ENCODE measurements at regions not wholly inside any gene's neighbourhood (a gene's known extent, or its start where the extent isn't known, plus 50 kb on each side); places are given as distances from the start of the nearest gene placed in this dataset.

DNA sequence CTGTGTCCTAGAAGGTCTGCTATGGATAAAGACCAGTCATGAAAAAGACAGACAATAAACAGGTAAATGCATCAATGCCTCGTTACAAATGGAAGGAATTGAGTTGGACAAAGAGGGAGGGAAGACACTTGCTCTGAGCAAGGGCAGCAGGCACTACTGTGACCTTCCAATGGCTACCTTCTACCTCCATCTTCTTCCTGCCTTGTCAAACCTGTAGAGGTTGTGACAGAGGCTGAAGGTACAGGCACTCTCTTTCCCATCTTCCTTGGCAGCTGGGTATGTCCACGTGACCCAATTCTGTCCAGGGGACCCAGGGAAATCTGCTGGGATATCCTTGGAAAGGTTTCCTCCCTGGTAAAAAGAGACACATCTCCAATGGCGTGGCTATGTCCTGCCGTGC lies 274.8 kb downstream of the TFAP2C start:
- H3K9me3 Mint-ChIP-seq, result peaks cover 2% of the 10 kb centered on the region
- POLR2A ChIA-PET, result no interaction called here
- H3K36me3 ChIP-seq (ENCODE audit: insufficient read depth, low read length), result no peaks in the 10 kb centered on the region
- no peak overlapping the region for H3K4me3 ChIP-seq (ENCODE audit: low read length)
- peaks cover 0 to 3% of the 10 kb centered on the region in 2 experiments for H3K9me3 ChIP-seq (ENCODE audit: control insufficient read depth in 1 of 2, insufficient read depth in 1 of 2, low read length in 2 of 2)
- H3K27me3 ChIP-seq (ENCODE audit: control insufficient read depth in 1 of 2, insufficient read depth in 2 of 2, low read length in 2 of 2), result peaks cover 3 to 4% of the 10 kb centered on the region in 2 experiments
- H3K4me1 ChIP-seq (ENCODE audit: insufficient read depth, low read length), result no peaks in the 10 kb centered on the region
- no peak overlapping the region for H3K27ac ChIP-seq (ENCODE audit: low read depth in 1 of 2, low read length in 2 of 2)
- no peak overlapping the region for H3K27ac Mint-ChIP-seq
- DNase-seq (no peak), ATAC-seq (ENCODE audit: poor library complexity) (no peak)
- no peaks in the 10 kb centered on the region for H3K4me1 Mint-ChIP-seq (ENCODE audit: low read depth)
- intact Hi-C loops (cut with DNase I, micrococcal nuclease), result no loop called here
- TF ChIP-seq, protein P1, sequence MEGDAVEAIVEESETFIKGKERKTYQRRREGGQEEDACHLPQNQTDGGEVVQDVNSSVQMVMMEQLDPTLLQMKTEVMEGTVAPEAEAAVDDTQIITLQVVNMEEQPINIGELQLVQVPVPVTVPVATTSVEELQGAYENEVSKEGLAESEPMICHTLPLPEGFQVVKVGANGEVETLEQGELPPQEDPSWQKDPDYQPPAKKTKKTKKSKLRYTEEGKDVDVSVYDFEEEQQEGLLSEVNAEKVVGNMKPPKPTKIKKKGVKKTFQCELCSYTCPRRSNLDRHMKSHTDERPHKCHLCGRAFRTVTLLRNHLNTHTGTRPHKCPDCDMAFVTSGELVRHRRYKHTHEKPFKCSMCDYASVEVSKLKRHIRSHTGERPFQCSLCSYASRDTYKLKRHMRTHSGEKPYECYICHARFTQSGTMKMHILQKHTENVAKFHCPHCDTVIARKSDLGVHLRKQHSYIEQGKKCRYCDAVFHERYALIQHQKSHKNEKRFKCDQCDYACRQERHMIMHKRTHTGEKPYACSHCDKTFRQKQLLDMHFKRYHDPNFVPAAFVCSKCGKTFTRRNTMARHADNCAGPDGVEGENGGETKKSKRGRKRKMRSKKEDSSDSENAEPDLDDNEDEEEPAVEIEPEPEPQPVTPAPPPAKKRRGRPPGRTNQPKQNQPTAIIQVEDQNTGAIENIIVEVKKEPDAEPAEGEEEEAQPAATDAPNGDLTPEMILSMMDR (IDR thresholded peaks at IDR 0.05), result no peak
- peaks cover 19% of the 10 kb centered on the region for H3K27me3 Mint-ChIP-seq
- CTCF ChIA-PET, result no interaction called here
- H3K36me3 Mint-ChIP-seq (ENCODE audit: low read depth), result no peaks in the 10 kb centered on the region
- H3K4me3 Mint-ChIP-seq, result no peak overlapping the region

DNA sequence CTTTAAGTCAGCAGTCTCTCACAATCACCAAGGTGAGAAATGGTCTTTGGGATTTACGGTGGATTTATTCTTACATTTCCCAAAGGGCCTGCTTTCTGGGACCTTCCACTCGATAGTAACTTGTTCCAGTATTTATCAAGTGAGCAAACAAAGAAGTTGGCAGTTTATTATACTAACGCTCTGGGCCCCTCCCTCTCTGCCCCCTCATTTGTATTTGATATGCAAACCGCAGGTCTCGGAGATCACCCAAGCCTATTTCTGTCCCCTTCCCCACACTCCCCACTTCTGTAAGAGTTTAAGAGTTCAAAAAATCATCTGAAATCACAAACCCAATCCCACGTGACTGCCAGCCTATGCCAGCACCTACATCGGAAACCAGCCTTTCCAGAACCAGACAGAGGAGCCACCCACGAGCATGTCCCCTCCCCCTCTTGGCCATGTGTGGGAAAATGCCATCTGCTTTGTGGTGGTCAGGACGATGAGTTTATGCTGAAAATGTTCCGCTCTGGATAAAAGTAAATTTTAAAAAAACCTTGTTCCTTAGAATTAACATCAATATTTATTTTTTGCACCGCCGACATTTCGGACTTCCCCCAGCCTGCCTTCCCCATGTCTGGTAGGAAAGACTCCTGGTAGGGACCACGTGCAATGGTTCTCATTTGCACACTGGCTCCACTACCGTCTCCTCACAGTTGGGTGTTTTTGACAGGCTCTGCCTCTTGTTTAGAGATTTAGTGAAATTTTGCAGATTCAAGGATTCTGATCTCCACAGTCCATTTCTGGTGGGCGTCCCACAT lies 281.0 kb downstream of the TFAP2C start:
- no peak for ATAC-seq (ENCODE audit: poor library complexity)
- ChIA-PET CTCF (no interaction called here), POLR2A (no interaction called here)
- Mint-ChIP-seq H3K36me3 (ENCODE audit: low read depth) (no peaks in the 10 kb centered on the region), H3K4me1 (ENCODE audit: low read depth) (no peaks in the 10 kb centered on the region), H3K27ac (no peak overlapping the region), H3K9me3 (no peaks in the 10 kb centered on the region), H3K27me3 (no peaks in the 10 kb centered on the region), H3K4me3 (no peak overlapping the region)
- Histone ChIP-seq H3K4me1 (ENCODE audit: insufficient read depth, low read length) (no peaks in the 10 kb centered on the region), H3K27me3 (ENCODE audit: control insufficient read depth in 1 of 2, insufficient read depth in 2 of 2, low read length in 2 of 2) (no peaks in the 10 kb centered on the region), H3K9me3 (ENCODE audit: control insufficient read depth in 1 of 2, insufficient read depth in 1 of 2, low read length in 2 of 2) (no peaks in the 10 kb centered on the region), H3K36me3 (ENCODE audit: insufficient read depth, low read length) (no peaks in the 10 kb centered on the region), H3K4me3 (ENCODE audit: low read length) (no peak overlapping the region), H3K27ac (ENCODE audit: low read depth in 1 of 2, low read length in 2 of 2) (no peak overlapping the region)
- TF ChIP-seq, protein P1 (IDR thresholded peaks at IDR 0.05), result no peak
- DNase-seq, result no peak
- intact Hi-C loops (cut with DNase I, micrococcal nuclease), result no loop called here

DNA sequence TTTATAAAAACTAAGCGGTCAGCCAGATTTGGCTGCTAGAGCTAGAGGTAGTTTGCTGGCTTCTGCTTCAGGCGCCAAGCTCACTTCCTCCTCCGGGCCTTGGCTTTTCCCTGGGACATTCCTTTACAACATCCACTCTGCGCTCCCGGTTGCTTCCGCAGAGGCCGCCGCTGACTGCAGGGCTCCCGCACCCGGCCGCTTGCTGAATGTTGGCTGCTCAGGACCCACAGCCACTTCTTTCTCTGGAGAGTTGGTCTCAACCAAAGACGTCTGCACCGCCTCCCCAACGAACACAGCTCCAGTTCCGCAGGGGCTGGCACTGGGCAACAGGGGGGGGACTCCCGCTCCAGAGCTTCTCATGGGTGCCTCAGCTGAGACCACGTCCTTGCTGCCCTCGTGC lies 282.8 kb downstream of the TFAP2C start:
- TF ChIP-seq, protein P1 (IDR thresholded peaks at IDR 0.05), result no peak
- Histone ChIP-seq H3K27ac (ENCODE audit: low read depth in 1 of 2, low read length in 2 of 2) (no peak overlapping the region), H3K36me3 (ENCODE audit: insufficient read depth, low read length) (no peaks in the 10 kb centered on the region), H3K9me3 (ENCODE audit: control insufficient read depth in 1 of 2, insufficient read depth in 1 of 2, low read length in 2 of 2) (no peaks in the 10 kb centered on the region), H3K4me3 (ENCODE audit: low read length) (no peak overlapping the region), H3K4me1 (ENCODE audit: insufficient read depth, low read length) (no peaks in the 10 kb centered on the region), H3K27me3 (ENCODE audit: control insufficient read depth in 1 of 2, insufficient read depth in 2 of 2, low read length in 2 of 2) (no peaks in the 10 kb centered on the region)
- no peaks in the 10 kb centered on the region for H3K9me3 Mint-ChIP-seq
- no peak overlapping the region for H3K4me3 Mint-ChIP-seq
- no peaks in the 10 kb centered on the region for H3K36me3 Mint-ChIP-seq (ENCODE audit: low read depth)
- DNase-seq (no peak), ATAC-seq (ENCODE audit: poor library complexity) (no peak)
- ChIA-PET POLR2A (no interaction called here), CTCF (no interaction called here)
- H3K4me1 Mint-ChIP-seq (ENCODE audit: low read depth), result no peaks in the 10 kb centered on the region
- intact Hi-C loops (cut with DNase I, micrococcal nuclease), result no loop called here
- H3K27me3 Mint-ChIP-seq, result no peaks in the 10 kb centered on the region
- H3K27ac Mint-ChIP-seq, result no peak overlapping the region

Data from CD4-positive, alpha-beta T cell (primary cell).